GM10266 (cell line): ENCODE measurements at regions not wholly inside any gene's neighbourhood (a gene's known extent, or its start where the extent isn't known, plus 50 kb on each side); places are given as distances from the start of the nearest gene placed in this dataset.

ENCODE experiments used
- DNase-seq: peaks from one replicate; pipeline ENCODE4 v3.0.0; 2012; ENCODE audit errors: extremely low spot score
- CTCF ChIP-seq: IDR thresholded peaks from 2 replicates; pipeline ENCODE4 v1.5.1; 2012; ENCODE audit warnings: mild to moderate bottlenecking, low read depth; ENCODE audit not compliant: control insufficient read depth, insufficient read depth; ENCODE audit errors: missing control alignments

- TF ChIP-seq CTCF: no peak
- DNase-seq: no peak
These were observed 311.3 kb downstream of the TRIML1 start for GRCh38 chr4:188450571-188450970.

GRCh38 chr4:188452097-188452496 lies 312.9 kb downstream of the TRIML1 start:
- no peak for TF ChIP-seq CTCF

GRCh38 chr4:188454575-188454974 lies 315.3 kb downstream of the TRIML1 start:
- no peak for DNase-seq
- TF ChIP-seq CTCF: no peak

More at GRCh38 chr4:188452097-188452496, 312.9 kb downstream of the TRIML1 start:
- DNase-seq: no peak

GRCh38 chr4:188455062-188455752 lies 316.0 kb downstream of the TRIML1 start:
- DNase-seq: no peak
- no peak for TF ChIP-seq CTCF

GRCh38 chr4:188459381-188459780 lies 320.1 kb downstream of the TRIML1 start:
- no peak for TF ChIP-seq CTCF
- DNase-seq: no peak

- TF ChIP-seq CTCF: no peak
These were observed 324.7 kb downstream of the TRIML1 start for GRCh38 chr4:188463909-188464308.

GRCh38 chr4:188466001-188466400 lies 326.8 kb downstream of the TRIML1 start:
- TF ChIP-seq CTCF: no peak
- DNase-seq: no peak

More at GRCh38 chr4:188463909-188464308, 324.7 kb downstream of the TRIML1 start:
- DNase-seq: no peak
